Right cardiac atrium (tissue), 5 donors: ENCODE measurements at regions not wholly inside any gene's neighbourhood (a gene's known extent, or its start where the extent isn't known, plus 50 kb on each side); places are given as distances from the start of the nearest gene placed in this dataset.
"Not testable (repeated sequence)": the region's sequence is repeated elsewhere in the genome, so short reads cannot be mapped to it uniquely, and the experiment has no call there.

Experiments used
- ATAC-seq, 2 donors: fragments of 200-7000 bp; cut with Tn5 transposase; one replicate each; pipeline versions ENCODE4 v1.8.0 to v1.9.1; 2020; ENCODE audit warnings: moderate library complexity in 2 of 2, mild to moderate bottlenecking in 1 of 2
- DNase-seq, 3 donors: peaks; one replicate each; pipeline ENCODE4 v3.0.0-alpha.2; 2020
- H3K27ac ChIP-seq: one replicate; pipeline ENCODE4 v1.5.1; 2013; ENCODE audit warnings: mild to moderate bottlenecking, low read length, control low read depth, moderate library complexity
- H3K27me3 ChIP-seq: one replicate; pipeline ENCODE4 v1.6.1; 2013; ENCODE audit not compliant: control insufficient read depth, insufficient read depth
- H3K4me1 ChIP-seq: one replicate; pipeline ENCODE4 v1.6.1; 2013; ENCODE audit warnings: low read length; ENCODE audit not compliant: control insufficient read depth, insufficient read depth
- H3K4me3 ChIP-seq: one replicate; pipeline ENCODE4 v1.5.1; 2013; ENCODE audit warnings: low read length, control low read depth
- H3K9me3 ChIP-seq: one replicate; pipeline ENCODE4 v1.6.1; 2013; ENCODE audit warnings: low read length; ENCODE audit not compliant: control insufficient read depth
- WGBS: extraction: QIAGEN DNeasy Blood & Tissue Kit; methylation state at CpG from one replicate; pipeline ENCODE4 v1.1.7; 2013; 5-methylcytosine and 5-hydroxymethylcytosine counted together
- intact Hi-C, 4 donors: fragments of 100-400 bp; cut with DNase I; formaldehyde crosslinking; loops; one replicate each; pipeline versions ENCODE4 v1.11.0 to v1.14.0; 2022 to 2023
- donor health status: healthy with polysubstance abuse.
- donor health status: DM: no; HTN: yes; CAD: no.
- donor health status: DM: no; HTN: no; CAD: no.
- donor health status: DM: no; HTN: yes; CAD: no; lungs with severe emphysema.
- donor health status: DM: yes; HTN: yes; CAD: no.

DNA sequence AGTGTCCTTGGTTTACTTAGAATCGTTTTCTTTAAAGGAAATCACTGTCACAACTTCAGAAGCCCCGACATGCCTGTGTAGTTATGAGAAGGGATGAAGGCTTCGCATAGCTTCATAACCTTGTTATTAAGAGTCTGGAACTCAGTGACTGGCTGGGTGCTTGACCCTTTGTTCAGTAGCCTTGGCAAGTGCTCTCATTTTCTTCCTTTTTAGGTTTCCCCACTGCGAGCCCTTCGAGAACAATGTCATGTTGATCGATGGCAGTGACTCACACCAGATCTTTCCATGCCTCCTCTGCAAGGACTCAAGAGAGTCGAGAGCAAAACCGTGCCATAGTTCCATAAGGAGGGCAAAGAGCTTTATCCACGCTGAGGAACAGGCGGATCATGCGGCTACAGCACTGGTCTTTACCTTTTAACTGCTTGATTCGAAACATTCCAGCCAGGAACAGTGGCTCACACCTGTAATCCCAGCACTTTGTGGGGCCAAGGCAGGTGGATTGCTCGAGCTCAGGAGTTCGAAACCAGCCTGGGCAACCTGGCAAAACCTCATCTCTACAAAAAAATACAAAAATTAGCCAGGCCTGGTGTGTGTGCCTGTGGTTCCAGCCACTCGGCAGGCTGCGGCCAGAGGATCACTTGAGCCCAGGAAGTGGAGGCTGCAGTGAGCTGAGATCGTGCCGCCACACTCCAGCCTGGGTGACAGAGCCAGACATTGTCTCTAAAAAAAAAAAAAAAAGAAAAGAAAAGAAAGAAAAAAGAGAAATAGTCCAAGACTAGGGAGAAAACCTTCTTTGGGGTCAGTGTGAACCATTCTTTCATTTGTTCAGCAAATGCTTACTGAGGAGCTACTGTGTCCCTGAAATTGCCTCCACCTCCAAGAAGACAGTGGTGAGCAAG lies 95.4 kb upstream of the ERRFI1 start:
- H3K27ac ChIP-seq = peak overlapping the region; percentile 82
- 52% methylated on average over 18 of the region's 18 CpGs for WGBS
- peak; percentile 81 to 89 for ATAC-seq
- peak in 2 of 3 donors; percentile 50 to 63 for DNase-seq
- no peaks in the 10 kb centered on the region for H3K9me3 ChIP-seq
- H3K27me3 ChIP-seq = no peaks in the 10 kb centered on the region
- no peak overlapping the region for H3K4me3 ChIP-seq
- intact Hi-C loops = no loop called here
- peaks cover 13% of the 10 kb centered on the region for H3K4me1 ChIP-seq

- H3K27ac ChIP-seq = peak overlapping the region; percentile 82
- WGBS = 44% methylated on average over 10 of the region's 10 CpGs
- no peaks in the 10 kb centered on the region for H3K9me3 ChIP-seq
- ATAC-seq (peak; percentile 14 to 53), DNase-seq (peak in 1 of 3 donors; percentile 61)
- intact Hi-C loops = no loop called here
- H3K4me3 ChIP-seq = no peak overlapping the region
- peaks cover 13% of the 10 kb centered on the region for H3K4me1 ChIP-seq
- no peaks in the 10 kb centered on the region for H3K27me3 ChIP-seq
Observed at GRCh38 chr1:8120693-8121260, 94.7 kb upstream of the ERRFI1 start.

GRCh38 chr1:8118736-8119135 lies 92.6 kb upstream of the ERRFI1 start:
- intact Hi-C loops = loop anchor here in 1 of 4 donors (10.0 kb wide), 2 partner anchors 74 to 196 kb away; partner anchors contain the start of gene SLC45A1
- H3K27ac ChIP-seq, H3K9me3 ChIP-seq, H3K4me3 ChIP-seq, H3K27me3 ChIP-seq, DNase-seq, ATAC-seq: not testable (repeated sequence)
- peaks cover 19% of the 10 kb centered on the region for H3K4me1 ChIP-seq
- 91% methylated on average over 6 of the region's 6 CpGs for WGBS

GRCh38 chr1:8118031-8118451 lies 91.9 kb upstream of the ERRFI1 start:
- DNase-seq = peak in 1 of 3 donors; percentile 28
- Histone ChIP-seq H3K9me3 (no peaks in the 10 kb centered on the region), H3K4me1 (peaks cover 19% of the 10 kb centered on the region), H3K27me3 (no peaks in the 10 kb centered on the region), H3K4me3 (no peak overlapping the region), H3K27ac (peak overlapping the region; percentile 58)
- ATAC-seq = no peak
- intact Hi-C loops = loop anchor here in 1 of 4 donors (10.0 kb wide), 2 partner anchors 73 to 197 kb away; partner anchors contain the start of gene SLC45A1
- WGBS = 86% methylated on average over 7 of the region's 7 CpGs

GRCh38 chr1:8116894-8117264 lies 90.8 kb upstream of the ERRFI1 start:
- ATAC-seq = peak; percentile 90 to 94
- no peaks in the 10 kb centered on the region for H3K27me3 ChIP-seq
- 25% methylated on average over 6 of the region's 6 CpGs for WGBS
- no peak overlapping the region for H3K4me3 ChIP-seq
- DNase-seq = peak; percentile 71 to 89 (median 86)
- peaks cover 16% of the 10 kb centered on the region for H3K4me1 ChIP-seq
- intact Hi-C loops = loop anchor here in 1 of 4 donors (10.0 kb wide), 2 partner anchors 72 to 198 kb away; partner anchors contain the start of gene SLC45A1
- H3K9me3 ChIP-seq = no peaks in the 10 kb centered on the region
- peak overlapping the region; percentile 89 for H3K27ac ChIP-seq

DNA sequence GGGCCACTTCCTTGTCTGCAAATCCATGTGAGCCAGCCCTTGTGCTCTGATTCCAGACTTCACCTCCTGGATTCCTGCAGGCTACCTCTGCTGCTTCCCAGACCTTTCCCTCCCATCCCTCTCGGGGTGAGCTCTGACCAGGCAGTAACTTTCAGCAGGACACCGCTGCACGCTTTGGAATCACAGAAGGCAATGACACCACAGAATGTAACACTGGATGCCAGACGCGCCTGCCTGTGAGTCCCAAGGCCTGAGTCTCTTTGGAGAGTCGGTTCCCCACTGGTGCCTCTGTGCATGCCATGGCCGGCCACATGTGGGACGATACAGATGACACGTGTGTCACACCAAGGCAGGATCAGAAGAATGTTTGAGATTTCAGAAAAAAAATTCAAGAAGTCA lies 89.7 kb upstream of the ERRFI1 start:
- WGBS = 91% methylated on average over 9 of the region's 9 CpGs

GRCh38 chr1:8115031-8115768 lies 89.1 kb upstream of the ERRFI1 start:
- Histone ChIP-seq H3K27ac (peak overlapping the region; percentile 50), H3K27me3 (no peaks in the 10 kb centered on the region), H3K9me3 (no peaks in the 10 kb centered on the region), H3K4me1 (peaks cover 12% of the 10 kb centered on the region), H3K4me3 (no peak overlapping the region)
- intact Hi-C loops = loop anchor here in 1 of 4 donors (10.0 kb wide), 2 partner anchors 70 to 200 kb away; partner anchors contain the start of gene SLC45A1
- 98% methylated on average over 10 of the region's 10 CpGs for WGBS
- no peak for DNase-seq
- ATAC-seq = no peak

More for the DNA sequence above, 89.7 kb upstream of the ERRFI1 start:
- Histone ChIP-seq H3K9me3 (no peaks in the 10 kb centered on the region), H3K27ac (peak overlapping the region; percentile 50), H3K27me3 (no peaks in the 10 kb centered on the region), H3K4me3 (no peak overlapping the region), H3K4me1 (peaks cover 14% of the 10 kb centered on the region)
- ATAC-seq = no peak
- intact Hi-C loops = loop anchor here in 1 of 4 donors (10.0 kb wide), 2 partner anchors 71 to 199 kb away; partner anchors contain the start of gene SLC45A1
- DNase-seq = peak in 1 of 3 donors; percentile 62

DNA sequence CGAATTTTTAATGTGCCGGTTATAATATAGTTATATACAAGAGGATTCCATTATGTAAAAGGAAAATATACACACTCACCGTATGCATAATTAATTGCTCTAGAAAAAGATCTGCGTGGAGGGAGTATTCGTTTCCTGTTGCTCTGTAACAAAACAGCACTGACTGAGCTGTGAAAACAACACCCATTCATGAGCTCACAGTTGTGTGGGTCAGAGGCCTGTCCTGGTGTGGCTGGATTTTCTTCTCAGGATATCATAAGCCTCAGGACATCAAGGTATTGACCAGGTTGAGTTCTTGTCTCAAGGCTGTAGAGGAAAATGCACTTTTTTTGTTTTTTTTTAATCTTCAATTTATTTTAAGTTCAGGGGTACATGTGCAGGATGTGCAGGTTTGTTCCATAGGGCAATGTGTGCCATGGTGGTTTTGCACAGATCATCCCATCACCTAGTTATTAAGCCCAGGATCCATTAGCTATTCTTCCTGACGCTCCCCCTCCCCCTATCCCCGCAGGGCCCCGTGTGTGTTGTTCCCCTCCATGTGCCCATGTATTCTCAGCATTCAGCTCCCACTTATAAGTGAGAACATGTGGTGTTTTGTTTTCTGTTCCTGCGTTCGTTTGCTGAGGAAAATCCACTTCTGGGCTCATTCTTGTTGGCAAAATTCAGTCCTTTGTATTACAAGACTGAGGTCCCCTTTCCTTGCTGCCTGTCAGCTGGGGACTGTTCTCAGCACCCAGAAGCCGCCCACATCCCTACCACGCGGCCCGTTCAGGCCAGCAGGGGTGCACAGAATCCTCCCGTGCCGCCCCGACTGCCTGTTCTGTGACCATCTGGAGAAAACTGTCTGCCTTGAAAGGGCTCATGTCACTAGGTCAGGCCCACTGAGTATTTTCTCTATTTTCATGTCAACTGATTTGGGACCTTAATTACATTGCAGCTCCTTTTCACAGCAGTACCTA lies 87.4 kb upstream of the ERRFI1 start:
- intact Hi-C loops = loop anchor here in 1 of 4 donors (10.0 kb wide), 2 partner anchors 69 to 201 kb away; partner anchors contain the start of gene SLC45A1
- DNase-seq (peak in 1 of 3 donors; percentile 39), ATAC-seq (peak in 1 of 2 donors; percentile 47)
- WGBS = 57% methylated on average over 17 of the region's 17 CpGs
- no peak overlapping the region for H3K27ac ChIP-seq
- no peaks in the 10 kb centered on the region for H3K27me3 ChIP-seq
- H3K9me3 ChIP-seq = no peaks in the 10 kb centered on the region
- H3K4me3 ChIP-seq = no peak overlapping the region
- peaks cover 12% of the 10 kb centered on the region for H3K4me1 ChIP-seq

GRCh38 chr1:8112611-8113261 lies 86.6 kb upstream of the ERRFI1 start:
- DNase-seq (peak in 1 of 3 donors; percentile 29), ATAC-seq (no peak)
- intact Hi-C loops = loop anchor here in 1 of 4 donors (10.0 kb wide), 2 partner anchors 68 to 202 kb away; partner anchors contain the start of gene SLC45A1
- Histone ChIP-seq H3K4me3 (no peak overlapping the region), H3K4me1 (peaks cover 8% of the 10 kb centered on the region), H3K27me3 (no peaks in the 10 kb centered on the region), H3K9me3 (no peaks in the 10 kb centered on the region), H3K27ac (no peak overlapping the region)
- WGBS = 85% methylated on average over 11 of the region's 11 CpGs
